ENCODE measurements at regions not wholly inside any gene's neighbourhood (a gene's known extent, or its start where the extent isn't known, plus 50 kb on each side); places are given as distances from the start of the nearest gene placed in this dataset.

- peak overlapping the region; percentile 73 for H3K14ac ChIP-seq (replicated peaks; ENCODE audit: low read depth, low read length)
- no peak overlapping the region for H3K9ac ChIP-seq (ENCODE audit: low read depth, low read length)
- peak overlapping the region; percentile 87 for H2BK15ac ChIP-seq (ENCODE audit: low read depth, low read length)
- peak overlapping the region; percentile 89 for H2AK5ac ChIP-seq (ENCODE audit: low read depth, low read length)
- no peak overlapping the region for H3K27ac ChIP-seq (ENCODE audit: insufficient read depth, low read length)
- H2BK120ac ChIP-seq (ENCODE audit: low read depth, low read length) = peak overlapping the region; percentile 99
- no peaks in the 10 kb centered on the region for H4K20me1 ChIP-seq (ENCODE audit: insufficient read depth, low read length)
- intact Hi-C loops (cut with micrococcal nuclease) (no loop called here), dilution Hi-C loops (cut with HindIII; ENCODE audit: low sequenced_read_pairs, unreplicated experiment) (no loop called here), in situ Hi-C loops (cut with MboI; ENCODE audit: low sequenced_read_pairs) (no loop called here)
- H3K27me3 ChIP-seq (ENCODE audit: control insufficient read depth, insufficient read depth, low read length) = no peaks in the 10 kb centered on the region
- peak overlapping the region; percentile 79 for H4K5ac ChIP-seq (ENCODE audit: low read depth, low read length)
- H3K9me3 ChIP-seq (ENCODE audit: control insufficient read depth, insufficient read depth, low read length) = no peaks in the 10 kb centered on the region
- peak overlapping the region; percentile 56 for H3K56ac ChIP-seq (ENCODE audit: extremely low read depth, insufficient read depth, low read length)
- DNase-seq = peak; percentile 42
- H3K4me1 ChIP-seq (ENCODE audit: control insufficient read depth, insufficient read depth, low read length) = peaks cover 26% of the 10 kb centered on the region
- no TSS peak for BruUV-seq (replicated peaks)
- no CpG with 5 or more reads among the region's 4 CpGs for WGBS, 2 experiments (ENCODE audit: extremely low coverage in 2 of 2, insufficient read length in 1 of 2)
- peaks cover 0 to 13% of the 10 kb centered on the region in 2 experiments; a peak in 2 of 4 replicates for H3K79me1 ChIP-seq (ENCODE audit: low read depth in 1 of 2, low read length in 2 of 2)
- CTCF ChIA-PET = no interaction called here
- H3K18ac ChIP-seq (ENCODE audit: low read depth, low read length) = peak overlapping the region; percentile 74; the same call in 1 of the 2 replicates
- peak overlapping the region; percentile 85 for H4K91ac ChIP-seq (ENCODE audit: insufficient read depth, low read depth, low read length)
- H2BK5ac ChIP-seq (ENCODE audit: low read depth, low read length, poor library complexity, severe bottlenecking) = peak overlapping the region; percentile 37
- H3K23ac ChIP-seq (ENCODE audit: low read depth, low read length) = peak overlapping the region; percentile 91
- H3K4me3 ChIP-seq (ENCODE audit: insufficient read depth, low read depth, low read length) = no peak overlapping the region
- peak overlapping the region; percentile 83 for H2AFZ ChIP-seq (replicated peaks; ENCODE audit: low read length, poor library complexity)
- H3K9me1 ChIP-seq (ENCODE audit: insufficient read depth, low read length) = peaks cover 18% of the 10 kb centered on the region
- H2BK20ac ChIP-seq (ENCODE audit: low read depth, low read length) = peak overlapping the region; percentile 95
- peak overlapping the region; percentile 37 to 77 for H4K8ac ChIP-seq (ENCODE audit: low read depth in 2 of 2, low read length in 2 of 2)
- H2AK9ac ChIP-seq (replicated peaks; ENCODE audit: low read depth, low read length, poor library complexity) = no peak overlapping the region
- H3K4me2 ChIP-seq (ENCODE audit: low read depth, low read length) = no peak overlapping the region
- H3K36me3 ChIP-seq (ENCODE audit: control insufficient read depth, insufficient read depth, low read length) = no peaks in the 10 kb centered on the region
- peak overlapping the region; percentile 80 for H3K4ac ChIP-seq (ENCODE audit: low read depth, low read length)
- TF ChIP-seq BHLHE40 (IDR thresholded peaks at IDR 0.05; ENCODE audit: low read depth, low read length) (no peak), MAZ (IDR thresholded peaks at IDR 0.05; ENCODE audit: borderline replicate concordance, low read depth, low read length) (no peak), ELK1 (IDR thresholded peaks at IDR 0.05; ENCODE audit: borderline replicate concordance, low read depth, low read length) (no peak), FOS (IDR thresholded peaks at IDR 0.05; ENCODE audit: low read depth, low read length) (no peak), NFE2L2 (IDR thresholded peaks at IDR 0.05; ENCODE audit: low read depth, low read length) (no peak), RAD21 (IDR thresholded peaks at IDR 0.05; ENCODE audit: low read length) (no peak), CHD1 (IDR thresholded peaks at IDR 0.05; ENCODE audit: low read depth, low read length) (no peak), RCOR1 (IDR thresholded peaks at IDR 0.05; ENCODE audit: insufficient replicate concordance, low read length) (no peak), MAFK (IDR thresholded peaks at IDR 0.05; ENCODE audit: low read depth, low read length) (no peak), MXI1 (IDR thresholded peaks at IDR 0.05; ENCODE audit: borderline replicate concordance, low read depth, low read length) (no peak), CTCF (conservative IDR thresholded peaks at IDR 0.05; ENCODE audit: low read depth, low read length) (no peak), POLR2A (IDR thresholded peaks at IDR 0.05; ENCODE audit: low read depth, low read length) (no peak), CEBPB (IDR thresholded peaks at IDR 0.05; ENCODE audit: low read depth, low read length) (no peak)
- ATAC-seq (ENCODE audit: low read depth) = no peak
- POLR2A ChIA-PET (ENCODE audit: unreplicated experiment) = interaction anchor here (0.6 kb wide), 1 partner anchor 569 kb away, joined by 7 read pairs; no protein-coding TSS in a partner anchor
Observed at GRCh38 chr5:9713959-9714586, 83.9 kb upstream of the TAS2R1 start.

Data from IMR-90 (cell line).